WTC11 (cell line): ENCODE measurements at regions not wholly inside any gene's neighbourhood (a gene's known extent, or its start where the extent isn't known, plus 50 kb on each side); places are given as distances from the start of the nearest gene placed in this dataset.

Experiments used
- ATAC-seq: fragments of 200-7000 bp; cut with Tn5 transposase; 2 replicates; pipeline ENCODE4 v1.10.0; 2021; ENCODE audit warnings: mild to moderate bottlenecking, moderate library complexity
- CTCF ChIA-PET: fragments of 300-600 bp; sonication (Branson Sonifier 250); formaldehyde crosslinking; loops from one replicate; lab custom pipeline; 2021; ENCODE audit warnings: antibody characterized with exemption; lab: Charles Lee
- POLR2A ChIA-PET: fragments of 350-600 bp; sonication (Branson Sonifier 250); formaldehyde crosslinking; loops from one replicate; lab custom pipeline; 2021; ENCODE audit warnings: antibody characterized with exemption; lab: Charles Lee
- DNase-seq: peaks from one replicate; pipeline ENCODE4 v3.0.0; 2021; ENCODE audit warnings: low spot score
- H3K27ac Mint-ChIP-seq: 2 replicates; pipeline ENCODE4 v1.8.0; 2021; ENCODE audit warnings: mixed read lengths
- H3K27me3 Mint-ChIP-seq: 2 replicates; pipeline ENCODE4 v1.8.0; 2021; ENCODE audit warnings: low read depth, mild to moderate bottlenecking, moderate library complexity, mixed read lengths
- H3K36me3 Mint-ChIP-seq: 2 replicates; pipeline ENCODE4 v1.8.0; 2021; ENCODE audit warnings: mixed read lengths
- H3K4me1 Mint-ChIP-seq: 2 replicates; pipeline ENCODE4 v1.8.0; 2022; ENCODE audit warnings: mixed read lengths
- H3K4me3 Mint-ChIP-seq: 2 replicates; pipeline ENCODE4 v1.8.0; 2021; ENCODE audit warnings: mild to moderate bottlenecking, moderate library complexity, mixed read lengths
- H3K9me3 Mint-ChIP-seq: 2 replicates; pipeline ENCODE4 v1.8.0; 2021; ENCODE audit warnings: mixed read lengths
- ATF1 ChIP-seq: sonication (generic); formaldehyde crosslinking; IDR thresholded peaks from 2 replicates; pipeline ENCODE4 v1.8.1; 2023; ENCODE audit warnings: mild to moderate bottlenecking, moderate library complexity, missing genetic modification reagents
- CBFB ChIP-seq: sonication (generic); formaldehyde crosslinking; IDR thresholded peaks from 2 replicates; pipeline ENCODE4 v1.8.1; 2022; ENCODE audit warnings: mild to moderate bottlenecking, low read depth, missing genetic modification reagents
- CDX4 ChIP-seq: fragments of 250-450 bp; sonication (Bioruptor Pico); IDR thresholded peaks from 2 replicates; pipeline ENCODE4 v1.9.0; 2021; ENCODE audit warnings: moderate library complexity, mild to moderate bottlenecking, inconsistent platforms, borderline replicate concordance
- ELF4 ChIP-seq: sonication (generic); formaldehyde crosslinking; IDR thresholded peaks from 2 replicates; pipeline ENCODE4 v1.8.1; 2022; ENCODE audit warnings: low read depth, mild to moderate bottlenecking, moderate library complexity, missing genetic modification reagents
- FOXP1 ChIP-seq: sonication (generic); formaldehyde crosslinking; IDR thresholded peaks from 2 replicates; pipeline ENCODE4 v1.8.0; 2022; ENCODE audit warnings: missing genetic modification reagents, mild to moderate bottlenecking, moderate library complexity, borderline replicate concordance
- FOXP4 ChIP-seq: sonication (generic); formaldehyde crosslinking; IDR thresholded peaks from 2 replicates; pipeline ENCODE4 v1.8.0; 2022; ENCODE audit warnings: mild to moderate bottlenecking, missing genetic modification reagents
- GABPB1 ChIP-seq: sonication (generic); formaldehyde crosslinking; IDR thresholded peaks from 2 replicates; pipeline ENCODE4 v1.8.1; 2023; ENCODE audit warnings: mild to moderate bottlenecking, missing genetic modification reagents
- GRHL2 ChIP-seq: fragments of 250-450 bp; sonication (Bioruptor Pico); IDR thresholded peaks from 2 replicates; pipeline ENCODE4 v1.8.0; 2022; ENCODE audit warnings: mild to moderate bottlenecking, moderate library complexity; ENCODE audit not compliant: insufficient replicate concordance, severe bottlenecking
- HMGA2 ChIP-seq: fragments of 250-450 bp; sonication (Bioruptor Pico); IDR thresholded peaks from 2 replicates; pipeline ENCODE4 v1.4.0; 2021; ENCODE audit warnings: mild to moderate bottlenecking, moderate library complexity
- JAZF1 ChIP-seq: fragments of 250-450 bp; sonication (Bioruptor Pico); IDR thresholded peaks from 2 replicates; pipeline ENCODE4 v1.9.0; 2021; ENCODE audit warnings: moderate library complexity, mild to moderate bottlenecking, inconsistent platforms
- NFE2L1 ChIP-seq: sonication (generic); formaldehyde crosslinking; IDR thresholded peaks from 2 replicates; pipeline ENCODE4 v1.8.1; 2023; ENCODE audit warnings: missing genetic modification reagents
- NFYB ChIP-seq: sonication (generic); formaldehyde crosslinking; conservative IDR thresholded peaks from 2 replicates; pipeline ENCODE4 v1.8.0; 2022; ENCODE audit warnings: low read depth, missing genetic modification reagents
- SOX15 ChIP-seq: fragments of 250-450 bp; sonication (Bioruptor Pico); IDR thresholded peaks from 2 replicates; pipeline ENCODE4 v1.9.0; 2021; ENCODE audit warnings: mild to moderate bottlenecking
- TEAD1 ChIP-seq: sonication (generic); formaldehyde crosslinking; IDR thresholded peaks from 2 replicates; pipeline ENCODE4 v1.8.0; 2022; ENCODE audit warnings: mild to moderate bottlenecking, missing genetic modification reagents
- ZNF138 ChIP-seq: sonication (generic); formaldehyde crosslinking; conservative IDR thresholded peaks from 2 replicates; pipeline ENCODE4 v1.8.1; 2022; ENCODE audit warnings: mild to moderate bottlenecking, moderate library complexity, missing genetic modification reagents
- ZNF532 ChIP-seq: fragments of 250-450 bp; sonication (Bioruptor Pico); IDR thresholded peaks from 2 replicates; pipeline ENCODE4 v1.9.0; 2021; ENCODE audit warnings: mild to moderate bottlenecking, borderline replicate concordance
- TF ChIP-seq, protein P1 (sequence below): fragments of 250-450 bp; sonication (Bioruptor Pico); IDR thresholded peaks from 2 replicates; pipeline ENCODE4 v1.9.0; 2021; ENCODE audit warnings: mild to moderate bottlenecking
- TF ChIP-seq, protein P2 (sequence below): sonication (generic); formaldehyde crosslinking; IDR thresholded peaks from 2 replicates; pipeline ENCODE4 v1.8.1; 2023; ENCODE audit warnings: mild to moderate bottlenecking, missing genetic modification reagents, borderline replicate concordance
- TF ChIP-seq, protein P3 (sequence below): sonication (generic); formaldehyde crosslinking; IDR thresholded peaks from 2 replicates; pipeline ENCODE4 v1.8.0; 2023; ENCODE audit warnings: mild to moderate bottlenecking, missing genetic modification reagents
- TF ChIP-seq, protein P4 (sequence below): sonication (generic); formaldehyde crosslinking; IDR thresholded peaks from 2 replicates; pipeline ENCODE4 v1.8.1; 2023; ENCODE audit warnings: mild to moderate bottlenecking, missing genetic modification reagents, moderate library complexity

DNA sequence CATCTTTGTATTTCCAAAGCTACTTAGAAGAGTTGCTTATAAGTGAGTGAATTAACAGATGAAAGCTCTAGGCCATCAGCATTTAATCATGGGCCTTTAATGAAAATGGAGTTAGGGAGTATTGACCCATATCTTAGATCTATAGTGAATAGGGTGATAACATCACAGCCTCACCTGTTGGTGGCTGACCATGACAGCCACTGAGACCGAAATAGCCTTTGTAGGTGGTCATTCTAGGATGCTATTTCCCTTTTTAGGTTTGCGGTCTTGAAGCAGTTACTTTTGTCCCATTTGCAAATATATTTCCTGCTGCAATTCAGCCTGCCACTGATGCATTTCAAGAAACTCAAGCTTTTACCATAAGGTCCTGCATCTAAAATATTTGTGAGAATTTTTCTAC lies 410.1 kb upstream of the LYPLAL1 start (continued):
- TF ChIP-seq, protein P1, sequence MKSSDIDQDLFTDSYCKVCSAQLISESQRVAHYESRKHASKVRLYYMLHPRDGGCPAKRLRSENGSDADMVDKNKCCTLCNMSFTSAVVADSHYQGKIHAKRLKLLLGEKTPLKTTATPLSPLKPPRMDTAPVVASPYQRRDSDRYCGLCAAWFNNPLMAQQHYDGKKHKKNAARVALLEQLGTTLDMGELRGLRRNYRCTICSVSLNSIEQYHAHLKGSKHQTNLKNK: no peak
- no peak for TF ChIP-seq NFE2L1 (CRISPR knock-in tag)

- Mint-ChIP-seq H3K27ac (no peak overlapping the region), H3K4me1 (peaks cover 15% of the 10 kb centered on the region), H3K9me3 (no peaks in the 10 kb centered on the region), H3K27me3 (no peaks in the 10 kb centered on the region), H3K36me3 (no peaks in the 10 kb centered on the region), H3K4me3 (no peak overlapping the region)
- ChIA-PET POLR2A (no interaction called here), CTCF (no interaction called here)
- no peak for TF ChIP-seq SOX15 (CRISPR knock-in tag)
- no peak for TF ChIP-seq TEAD1 (CRISPR knock-in tag)
- TF ChIP-seq NFYB (CRISPR knock-in tag): no peak
- TF ChIP-seq ATF1 (CRISPR knock-in tag): no peak
- TF ChIP-seq HMGA2 (CRISPR knock-in tag): no peak
- TF ChIP-seq JAZF1: no peak
- no peak for TF ChIP-seq CBFB (CRISPR knock-in tag)
- TF ChIP-seq, protein P2, sequence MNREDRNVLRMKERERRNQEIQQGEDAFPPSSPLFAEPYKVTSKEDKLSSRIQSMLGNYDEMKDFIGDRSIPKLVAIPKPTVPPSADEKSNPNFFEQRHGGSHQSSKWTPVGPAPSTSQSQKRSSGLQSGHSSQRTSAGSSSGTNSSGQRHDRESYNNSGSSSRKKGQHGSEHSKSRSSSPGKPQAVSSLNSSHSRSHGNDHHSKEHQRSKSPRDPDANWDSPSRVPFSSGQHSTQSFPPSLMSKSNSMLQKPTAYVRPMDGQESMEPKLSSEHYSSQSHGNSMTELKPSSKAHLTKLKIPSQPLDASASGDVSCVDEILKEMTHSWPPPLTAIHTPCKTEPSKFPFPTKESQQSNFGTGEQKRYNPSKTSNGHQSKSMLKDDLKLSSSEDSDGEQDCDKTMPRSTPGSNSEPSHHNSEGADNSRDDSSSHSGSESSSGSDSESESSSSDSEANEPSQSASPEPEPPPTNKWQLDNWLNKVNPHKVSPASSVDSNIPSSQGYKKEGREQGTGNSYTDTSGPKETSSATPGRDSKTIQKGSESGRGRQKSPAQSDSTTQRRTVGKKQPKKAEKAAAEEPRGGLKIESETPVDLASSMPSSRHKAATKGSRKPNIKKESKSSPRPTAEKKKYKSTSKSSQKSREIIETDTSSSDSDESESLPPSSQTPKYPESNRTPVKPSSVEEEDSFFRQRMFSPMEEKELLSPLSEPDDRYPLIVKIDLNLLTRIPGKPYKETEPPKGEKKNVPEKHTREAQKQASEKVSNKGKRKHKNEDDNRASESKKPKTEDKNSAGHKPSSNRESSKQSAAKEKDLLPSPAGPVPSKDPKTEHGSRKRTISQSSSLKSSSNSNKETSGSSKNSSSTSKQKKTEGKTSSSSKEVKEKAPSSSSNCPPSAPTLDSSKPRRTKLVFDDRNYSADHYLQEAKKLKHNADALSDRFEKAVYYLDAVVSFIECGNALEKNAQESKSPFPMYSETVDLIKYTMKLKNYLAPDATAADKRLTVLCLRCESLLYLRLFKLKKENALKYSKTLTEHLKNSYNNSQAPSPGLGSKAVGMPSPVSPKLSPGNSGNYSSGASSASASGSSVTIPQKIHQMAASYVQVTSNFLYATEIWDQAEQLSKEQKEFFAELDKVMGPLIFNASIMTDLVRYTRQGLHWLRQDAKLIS (CRISPR knock-in tag): no peak
- TF ChIP-seq GABPB1 (CRISPR knock-in tag): no peak
- TF ChIP-seq CDX4: no peak
- TF ChIP-seq ELF4 (CRISPR knock-in tag): no peak
- no peak for ATAC-seq
- no peak for DNase-seq
Observed at GRCh38 chr1:218765753-218766152, 407.9 kb upstream of the LYPLAL1 start.

DNA sequence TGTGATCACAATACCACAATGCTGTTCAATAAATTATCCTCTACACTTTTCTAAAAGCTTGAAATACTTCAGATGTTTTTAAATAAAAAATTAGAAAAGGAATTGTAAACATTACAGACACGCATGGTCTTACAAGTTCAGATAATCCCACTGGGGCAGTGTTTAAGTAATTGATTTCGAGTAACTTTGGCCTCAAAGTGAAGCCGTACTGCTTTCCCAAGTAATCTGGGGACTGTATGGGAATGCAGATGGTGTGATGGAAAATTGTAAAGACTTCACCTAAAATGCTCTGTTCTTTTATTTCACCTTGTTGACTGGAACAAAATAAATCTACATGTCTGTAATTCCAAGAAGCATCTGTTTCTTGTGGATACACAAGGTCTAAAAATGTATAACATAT lies 401.7 kb upstream of the LYPLAL1 start:
- Mint-ChIP-seq H3K9me3 (no peaks in the 10 kb centered on the region), H3K36me3 (no peaks in the 10 kb centered on the region), H3K27ac (no peak overlapping the region), H3K27me3 (no peaks in the 10 kb centered on the region), H3K4me3 (no peak overlapping the region), H3K4me1 (peaks cover 9% of the 10 kb centered on the region)
- POLR2A ChIA-PET: no interaction called here
- ATAC-seq: no peak
- no peak for DNase-seq
- CTCF ChIA-PET: no interaction called here
- no peak for TF ChIP-seq ZNF138
- no peak for TF ChIP-seq HMGA2 (CRISPR knock-in tag)
- TF ChIP-seq, protein P3, sequence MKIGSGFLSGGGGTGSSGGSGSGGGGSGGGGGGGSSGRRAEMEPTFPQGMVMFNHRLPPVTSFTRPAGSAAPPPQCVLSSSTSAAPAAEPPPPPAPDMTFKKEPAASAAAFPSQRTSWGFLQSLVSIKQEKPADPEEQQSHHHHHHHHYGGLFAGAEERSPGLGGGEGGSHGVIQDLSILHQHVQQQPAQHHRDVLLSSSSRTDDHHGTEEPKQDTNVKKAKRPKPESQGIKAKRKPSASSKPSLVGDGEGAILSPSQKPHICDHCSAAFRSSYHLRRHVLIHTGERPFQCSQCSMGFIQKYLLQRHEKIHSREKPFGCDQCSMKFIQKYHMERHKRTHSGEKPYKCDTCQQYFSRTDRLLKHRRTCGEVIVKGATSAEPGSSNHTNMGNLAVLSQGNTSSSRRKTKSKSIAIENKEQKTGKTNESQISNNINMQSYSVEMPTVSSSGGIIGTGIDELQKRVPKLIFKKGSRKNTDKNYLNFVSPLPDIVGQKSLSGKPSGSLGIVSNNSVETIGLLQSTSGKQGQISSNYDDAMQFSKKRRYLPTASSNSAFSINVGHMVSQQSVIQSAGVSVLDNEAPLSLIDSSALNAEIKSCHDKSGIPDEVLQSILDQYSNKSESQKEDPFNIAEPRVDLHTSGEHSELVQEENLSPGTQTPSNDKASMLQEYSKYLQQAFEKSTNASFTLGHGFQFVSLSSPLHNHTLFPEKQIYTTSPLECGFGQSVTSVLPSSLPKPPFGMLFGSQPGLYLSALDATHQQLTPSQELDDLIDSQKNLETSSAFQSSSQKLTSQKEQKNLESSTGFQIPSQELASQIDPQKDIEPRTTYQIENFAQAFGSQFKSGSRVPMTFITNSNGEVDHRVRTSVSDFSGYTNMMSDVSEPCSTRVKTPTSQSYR (CRISPR knock-in tag): no peak
- TF ChIP-seq, protein P4, sequence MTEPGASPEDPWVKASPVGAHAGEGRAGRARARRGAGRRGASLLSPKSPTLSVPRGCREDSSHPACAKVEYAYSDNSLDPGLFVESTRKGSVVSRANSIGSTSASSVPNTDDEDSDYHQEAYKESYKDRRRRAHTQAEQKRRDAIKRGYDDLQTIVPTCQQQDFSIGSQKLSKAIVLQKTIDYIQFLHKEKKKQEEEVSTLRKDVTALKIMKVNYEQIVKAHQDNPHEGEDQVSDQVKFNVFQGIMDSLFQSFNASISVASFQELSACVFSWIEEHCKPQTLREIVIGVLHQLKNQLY (CRISPR knock-in tag): no peak
- no peak for TF ChIP-seq GRHL2 (CRISPR knock-in tag)
- TF ChIP-seq FOXP1 (CRISPR knock-in tag): no peak
- TF ChIP-seq FOXP4: no peak
- no peak for TF ChIP-seq ZNF532 (CRISPR knock-in tag)
